ENCODE measurements at regions not wholly inside any gene's neighbourhood (a gene's known extent, or its start where the extent isn't known, plus 50 kb on each side); places are given as distances from the start of the nearest gene placed in this dataset.

- H3K4me1 ChIP-seq = no peaks in the 10 kb centered on the region
- ATAC-seq (ENCODE audit: low FRiP score in 2 of 2) (no peak), DNase-seq (no peak)
- H3K36me3 ChIP-seq = no peaks in the 10 kb centered on the region
- TF ChIP-seq EP300 (IDR thresholded peaks at IDR 0.05) (no peak), POLR2A (IDR thresholded peaks at IDR 0.05) (no peak), POLR2AphosphoS5 (IDR thresholded peaks at IDR 0.05) (no peak), CTCF (IDR thresholded peaks at IDR 0.05) (no peak)
- no peak overlapping the region for H3K27ac ChIP-seq
- no peak overlapping the region for H3K4me3 ChIP-seq
- no peaks in the 10 kb centered on the region for H3K27me3 ChIP-seq
- 67 to 74% methylated on average over 1 of the region's 1 CpG for WGBS, 2 donors
- no peaks in the 10 kb centered on the region for H3K9me3 ChIP-seq
These were observed 1564.6 kb downstream of the MRPL39 start for GRCh38 chr21:24042687-24043086.

- Histone ChIP-seq H3K27ac (no peak overlapping the region), H3K4me1 (no peaks in the 10 kb centered on the region), H3K36me3 (no peaks in the 10 kb centered on the region), H3K4me3 (no peak overlapping the region), H3K27me3 (no peaks in the 10 kb centered on the region), H3K9me3 (no peaks in the 10 kb centered on the region)
- 45 to 65% methylated on average over 2 of the region's 2 CpGs for WGBS, 2 donors
- ATAC-seq (ENCODE audit: low FRiP score in 2 of 2) (no peak), DNase-seq (no peak)
- TF ChIP-seq POLR2AphosphoS5 (IDR thresholded peaks at IDR 0.05) = no peak
- TF ChIP-seq CTCF (IDR thresholded peaks at IDR 0.05) = no peak
- no peak for TF ChIP-seq POLR2A (IDR thresholded peaks at IDR 0.05)
These were observed 1574.5 kb downstream of the MRPL39 start for GRCh38 chr21:24032709-24033232.

GRCh38 chr21:24027396-24027795 lies 1579.9 kb downstream of the MRPL39 start:
- Histone ChIP-seq H3K27me3 (no peaks in the 10 kb centered on the region), H3K4me1 (no peaks in the 10 kb centered on the region), H3K36me3 (no peaks in the 10 kb centered on the region), H3K4me3 (no peak overlapping the region), H3K9me3 (no peaks in the 10 kb centered on the region), H3K27ac (no peak overlapping the region)
- TF ChIP-seq POLR2AphosphoS5 (IDR thresholded peaks at IDR 0.05) (no peak), CTCF (IDR thresholded peaks at IDR 0.05) (no peak), POLR2A (IDR thresholded peaks at IDR 0.05) (no peak), EP300 (IDR thresholded peaks at IDR 0.05) (no peak)
- ATAC-seq (ENCODE audit: low FRiP score in 2 of 2) = no peak
- DNase-seq = no peak
- 36 to 43% methylated on average over 4 of the region's 4 CpGs for WGBS, 2 donors

GRCh38 chr21:24025101-24025500 lies 1582.2 kb downstream of the MRPL39 start:
- no peak for TF ChIP-seq POLR2AphosphoS5 (IDR thresholded peaks at IDR 0.05)
- 21 to 25% methylated on average over 3 of the region's 3 CpGs for WGBS, 2 donors

GRCh38 chr21:24023936-24024335 lies 1583.3 kb downstream of the MRPL39 start:
- ATAC-seq (ENCODE audit: low FRiP score in 2 of 2) (no peak), DNase-seq (no peak)
- H3K36me3 ChIP-seq = no peaks in the 10 kb centered on the region
- no peak overlapping the region for H3K27ac ChIP-seq
- no peaks in the 10 kb centered on the region for H3K27me3 ChIP-seq
- H3K9me3 ChIP-seq = peaks cover 0 to 4% (median 4%) of the 10 kb centered on the region in 4 donors
- no peak overlapping the region for H3K4me3 ChIP-seq
- no peaks in the 10 kb centered on the region for H3K4me1 ChIP-seq
- TF ChIP-seq CTCF (IDR thresholded peaks at IDR 0.05) (no peak), POLR2AphosphoS5 (IDR thresholded peaks at IDR 0.05) (no peak), POLR2A (IDR thresholded peaks at IDR 0.05) (no peak), EP300 (IDR thresholded peaks at IDR 0.05) (no peak)
- 69 to 95% methylated on average over 1 of the region's 1 CpG for WGBS, 2 donors

More at GRCh38 chr21:24025101-24025500, 1582.2 kb downstream of the MRPL39 start:
- Histone ChIP-seq H3K27me3 (no peaks in the 10 kb centered on the region), H3K9me3 (peaks cover 0 to 4% (median 4%) of the 10 kb centered on the region in 4 donors), H3K36me3 (no peaks in the 10 kb centered on the region), H3K27ac (no peak overlapping the region), H3K4me3 (no peak overlapping the region), H3K4me1 (no peaks in the 10 kb centered on the region)
- no peak for DNase-seq
- no peak for ATAC-seq (ENCODE audit: low FRiP score in 2 of 2)
